Suprapubic skin (tissue), 4 donors: ENCODE measurements at regions not wholly inside any gene's neighbourhood (a gene's known extent, or its start where the extent isn't known, plus 50 kb on each side); places are given as distances from the start of the nearest gene placed in this dataset.

Experiments used
- DNase-seq, 2 donors: peaks; one replicate each; pipeline ENCODE4 v3.0.0-alpha.2; 2019; ENCODE audit warnings: low spot score in 2 of 2
- H3K27ac ChIP-seq: fragments of 200-600 bp; sonication (generic); one replicate; pipeline ENCODE4 v1.5.1; 2019
- H3K27me3 ChIP-seq: fragments of 200-600 bp; sonication (generic); one replicate; pipeline ENCODE4 v1.5.1; 2019
- H3K36me3 ChIP-seq: fragments of 200-600 bp; sonication (generic); one replicate; pipeline ENCODE4 v1.5.1; 2019
- H3K4me1 ChIP-seq: fragments of 200-600 bp; sonication (generic); one replicate; pipeline ENCODE4 v1.5.1; 2019
- H3K4me3 ChIP-seq: fragments of 200-600 bp; sonication (generic); one replicate; pipeline ENCODE4 v1.5.1; 2019; ENCODE audit warnings: mild to moderate bottlenecking
- H3K9me3 ChIP-seq: fragments of 200-600 bp; sonication (generic); one replicate; pipeline ENCODE4 v1.5.1; 2019
- EP300 ChIP-seq: sonication (generic); formaldehyde crosslinking; IDR thresholded peaks from one replicate; pipeline ENCODE4 v1.6.1; 2017; ENCODE audit warnings: antibody characterized with exemption
- POLR2A ChIP-seq, 2 donors: fragments of 450-650 bp; IDR thresholded peaks; one replicate each; pipeline ENCODE4 v1.6.1; 2017; ENCODE audit warnings: antibody characterized with exemption in 2 of 2, mild to moderate bottlenecking in 2 of 2, moderate library complexity in 2 of 2
- POLR2AphosphoS5 ChIP-seq, 3 donors: sonication (generic); formaldehyde crosslinking; IDR thresholded peaks; one replicate each; pipeline ENCODE4 v1.6.1; 2017; ENCODE audit warnings: antibody characterized with exemption in 3 of 3
- WGBS: methylation state at CpG from one replicate; pipeline ENCODE4 v1.1.5; 2018; 5-methylcytosine and 5-hydroxymethylcytosine counted together
- TF ChIP-seq, protein P1 (sequence below), 2 donors: fragments of 200-600 bp in 1 of 2; fragments of 450-650 bp in 1 of 2; sonication (generic) in 1 of 2; IDR thresholded peaks; one replicate each; pipeline ENCODE4 v1.5.1; 2016 to 2019; ENCODE audit warnings: antibody characterized with exemption in 2 of 2, mild to moderate bottlenecking in 1 of 2, moderate library complexity in 1 of 2

DNA sequence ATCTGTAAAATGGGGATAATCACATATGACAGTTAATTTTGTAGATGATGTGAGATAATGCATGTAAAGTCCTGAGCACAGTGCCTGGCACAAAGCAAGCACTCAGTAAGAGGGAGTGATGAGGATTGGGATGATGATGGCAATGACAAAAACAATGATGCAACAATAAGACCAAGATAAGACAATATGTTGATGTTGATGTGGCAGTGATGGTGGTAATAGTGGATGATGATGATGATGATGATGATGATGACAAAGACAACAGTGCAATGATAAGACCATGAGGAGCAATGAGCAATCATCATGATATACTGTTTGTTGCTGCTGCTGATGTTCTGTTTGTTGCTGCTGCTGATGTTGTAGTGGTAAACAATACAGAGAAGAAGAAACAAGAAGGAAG, 344.1 kb downstream of the NPIPA8 start:
- TF ChIP-seq EP300: no peak
- TF ChIP-seq, protein P1, sequence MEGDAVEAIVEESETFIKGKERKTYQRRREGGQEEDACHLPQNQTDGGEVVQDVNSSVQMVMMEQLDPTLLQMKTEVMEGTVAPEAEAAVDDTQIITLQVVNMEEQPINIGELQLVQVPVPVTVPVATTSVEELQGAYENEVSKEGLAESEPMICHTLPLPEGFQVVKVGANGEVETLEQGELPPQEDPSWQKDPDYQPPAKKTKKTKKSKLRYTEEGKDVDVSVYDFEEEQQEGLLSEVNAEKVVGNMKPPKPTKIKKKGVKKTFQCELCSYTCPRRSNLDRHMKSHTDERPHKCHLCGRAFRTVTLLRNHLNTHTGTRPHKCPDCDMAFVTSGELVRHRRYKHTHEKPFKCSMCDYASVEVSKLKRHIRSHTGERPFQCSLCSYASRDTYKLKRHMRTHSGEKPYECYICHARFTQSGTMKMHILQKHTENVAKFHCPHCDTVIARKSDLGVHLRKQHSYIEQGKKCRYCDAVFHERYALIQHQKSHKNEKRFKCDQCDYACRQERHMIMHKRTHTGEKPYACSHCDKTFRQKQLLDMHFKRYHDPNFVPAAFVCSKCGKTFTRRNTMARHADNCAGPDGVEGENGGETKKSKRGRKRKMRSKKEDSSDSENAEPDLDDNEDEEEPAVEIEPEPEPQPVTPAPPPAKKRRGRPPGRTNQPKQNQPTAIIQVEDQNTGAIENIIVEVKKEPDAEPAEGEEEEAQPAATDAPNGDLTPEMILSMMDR (IDR thresholded peaks at IDR 0.05): no peak
- TF ChIP-seq POLR2A (IDR thresholded peaks at IDR 0.05): no peak
- no peak for TF ChIP-seq POLR2AphosphoS5 (IDR thresholded peaks at IDR 0.05)
- H3K9me3 ChIP-seq: no peaks in the 10 kb centered on the region
- H3K36me3 ChIP-seq: no peaks in the 10 kb centered on the region
- no peak for DNase-seq
- no peaks in the 10 kb centered on the region for H3K4me1 ChIP-seq
- H3K27me3 ChIP-seq: peaks cover 8% of the 10 kb centered on the region
- H3K27ac ChIP-seq: no peak overlapping the region
- no peak overlapping the region for H3K4me3 ChIP-seq

DNA sequence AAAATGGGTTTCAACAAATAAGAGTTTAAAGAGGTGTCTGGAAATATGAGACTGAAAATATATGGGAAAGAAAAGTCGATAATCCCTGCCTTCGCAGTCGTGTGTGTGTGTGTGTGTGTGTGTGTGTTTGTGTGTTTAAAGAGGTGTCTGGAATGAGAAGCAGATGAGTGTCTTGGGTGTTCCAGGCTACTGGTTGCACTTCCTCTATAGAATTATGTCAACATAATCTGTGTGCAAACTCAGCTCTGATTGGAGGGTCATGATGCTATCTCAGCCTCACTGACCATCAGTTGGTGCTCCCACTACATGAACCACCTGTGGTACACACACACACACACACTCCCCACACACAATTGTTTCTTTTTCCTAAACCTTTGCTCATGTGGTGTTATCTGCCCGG, 347.3 kb downstream of the NPIPA8 start:
- H3K36me3 ChIP-seq: no peaks in the 10 kb centered on the region
- H3K9me3 ChIP-seq: no peaks in the 10 kb centered on the region
- peaks cover 8% of the 10 kb centered on the region for H3K27me3 ChIP-seq
- DNase-seq: no peak
- H3K27ac ChIP-seq: no peak overlapping the region
- no peak overlapping the region for H3K4me3 ChIP-seq
- TF ChIP-seq EP300: no peak
- no peak for TF ChIP-seq POLR2A (IDR thresholded peaks at IDR 0.05)
- TF ChIP-seq, protein P1 (IDR thresholded peaks at IDR 0.05): no peak
- no peak for TF ChIP-seq POLR2AphosphoS5 (IDR thresholded peaks at IDR 0.05)
- no peaks in the 10 kb centered on the region for H3K4me1 ChIP-seq
- WGBS: 85% methylated on average over 4 of the region's 4 CpGs

DNA sequence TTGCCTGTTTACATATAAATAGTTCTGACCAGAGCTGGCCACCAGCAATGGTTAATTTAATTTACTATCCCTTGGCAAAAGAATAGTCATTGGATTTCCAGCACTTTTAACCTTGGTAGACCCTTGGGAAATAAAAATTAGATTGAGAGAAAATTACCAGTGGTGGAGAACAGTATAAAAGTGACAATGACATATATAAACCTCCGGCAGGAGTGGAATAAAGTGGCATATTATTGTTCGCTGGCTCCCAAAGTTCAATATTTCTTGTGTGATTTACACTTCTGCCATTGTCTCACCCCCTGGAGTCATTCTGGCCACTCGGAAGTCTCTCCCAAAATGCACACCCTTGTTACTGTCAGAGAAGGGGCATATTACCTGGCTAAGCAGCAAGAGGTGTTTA, 347.7 kb downstream of the NPIPA8 start:
- peaks cover 8% of the 10 kb centered on the region for H3K27me3 ChIP-seq
- TF ChIP-seq EP300 (no peak), POLR2AphosphoS5 (IDR thresholded peaks at IDR 0.05) (no peak), POLR2A (IDR thresholded peaks at IDR 0.05) (no peak)
- TF ChIP-seq, protein P1 (IDR thresholded peaks at IDR 0.05): no peak
- 72% methylated on average over 3 of the region's 3 CpGs for WGBS
- H3K4me1 ChIP-seq: no peaks in the 10 kb centered on the region
- DNase-seq: no peak
- no peaks in the 10 kb centered on the region for H3K36me3 ChIP-seq
- no peak overlapping the region for H3K4me3 ChIP-seq
- H3K27ac ChIP-seq: no peak overlapping the region
- H3K9me3 ChIP-seq: no peaks in the 10 kb centered on the region

DNA sequence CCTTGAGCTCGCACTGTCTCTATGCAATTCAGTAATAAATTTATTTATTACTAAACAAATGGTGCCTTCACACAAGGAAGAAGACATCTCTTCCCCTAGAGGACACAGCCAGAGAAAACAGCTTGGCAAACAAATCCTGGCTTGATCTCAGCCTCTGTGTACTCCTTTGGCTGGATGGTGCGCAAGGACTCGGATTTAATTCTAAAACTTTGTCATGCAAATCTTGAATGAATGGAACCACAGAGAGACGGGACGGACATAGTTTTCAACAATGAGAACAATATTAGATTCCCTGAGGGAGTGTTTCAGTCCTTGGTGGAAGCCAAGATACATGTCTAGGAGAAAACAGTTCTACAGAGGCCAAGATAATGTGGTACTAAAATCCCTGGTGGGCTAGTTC, 349.5 kb downstream of the NPIPA8 start:
- 75% methylated on average over 5 of the region's 5 CpGs for WGBS
- TF ChIP-seq, protein P1 (IDR thresholded peaks at IDR 0.05): no peak
- TF ChIP-seq EP300 (no peak), POLR2AphosphoS5 (IDR thresholded peaks at IDR 0.05) (no peak), POLR2A (IDR thresholded peaks at IDR 0.05) (no peak)
- Histone ChIP-seq H3K36me3 (no peaks in the 10 kb centered on the region), H3K27ac (no peak overlapping the region), H3K4me1 (no peaks in the 10 kb centered on the region), H3K27me3 (peaks cover 5% of the 10 kb centered on the region), H3K4me3 (no peak overlapping the region), H3K9me3 (no peaks in the 10 kb centered on the region)
- no peak for DNase-seq

DNA sequence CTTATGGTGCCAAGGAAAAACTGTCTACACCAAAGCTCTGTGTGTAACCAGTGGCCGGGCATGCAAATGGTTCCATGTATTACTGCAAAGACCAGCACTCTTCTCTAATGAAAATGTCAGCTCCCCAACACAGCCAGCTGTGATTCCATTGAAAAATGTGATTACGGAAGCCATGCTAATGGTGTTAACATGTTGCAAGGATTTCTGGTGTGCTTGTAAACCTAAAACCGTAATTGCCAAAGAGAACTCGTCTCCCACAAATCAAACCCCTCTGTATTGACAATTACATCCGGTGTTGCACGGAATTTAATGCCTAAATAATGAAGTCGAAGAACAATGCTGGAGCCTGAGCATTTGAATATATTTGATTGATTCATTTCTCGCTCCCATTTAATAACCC, 351.7 kb downstream of the NPIPA8 start:
- Histone ChIP-seq H3K4me1 (no peaks in the 10 kb centered on the region), H3K4me3 (no peak overlapping the region), H3K9me3 (no peaks in the 10 kb centered on the region), H3K36me3 (no peaks in the 10 kb centered on the region), H3K27me3 (peaks cover 3% of the 10 kb centered on the region), H3K27ac (no peak overlapping the region)
- 86% methylated on average over 8 of the region's 8 CpGs for WGBS
- no peak for TF ChIP-seq EP300
- TF ChIP-seq POLR2AphosphoS5 (IDR thresholded peaks at IDR 0.05): no peak
- TF ChIP-seq POLR2A (IDR thresholded peaks at IDR 0.05): no peak
- TF ChIP-seq, protein P1 (IDR thresholded peaks at IDR 0.05): no peak
- DNase-seq: no peak
